Activated CD8-positive, alpha-beta T cell treated with anti-CD3 and anti-CD28 coated beads, Interleukin-2, amount 10 ng/mL, durations not matched to agents 7 days and 5 days (primary cell): ENCODE measurements at regions not wholly inside any gene's neighbourhood (a gene's known extent, or its start where the extent isn't known, plus 50 kb on each side); places are given as distances from the start of the nearest gene placed in this dataset.
"Not testable (repeated sequence)": the region's sequence is repeated elsewhere in the genome, so short reads cannot be mapped to it uniquely, and the experiment has no call there.

Experiments
- ATAC-seq: fragments of 150-1000 bp; cut with Tn5 transposase; one replicate; pipeline ENCODE4 v1.10.0; 2021; ENCODE audit warnings: moderate library complexity
- CTCF ChIA-PET: fragments of 350-600 bp; sonication (Branson Sonifier 250); formaldehyde crosslinking; loops from one replicate; lab custom pipeline; 2021; ENCODE audit warnings: antibody characterized with exemption; lab: Charles Lee
- POLR2A ChIA-PET: fragments of 350-600 bp; sonication (Branson Sonifier 250); formaldehyde crosslinking; loops from one replicate; lab custom pipeline; 2021; ENCODE audit warnings: antibody characterized with exemption; lab: Charles Lee
- DNase-seq: peaks from one replicate; pipeline ENCODE4 v3.0.0-alpha.2; 2020
- H3K27ac Mint-ChIP-seq: one replicate; pipeline ENCODE4 v1.8.0; 2021; ENCODE audit warnings: mild to moderate bottlenecking, mixed read lengths
- H3K27me3 Mint-ChIP-seq: one replicate; pipeline ENCODE4 v1.8.0; 2021; ENCODE audit warnings: low read depth, mixed read lengths
- H3K36me3 Mint-ChIP-seq: one replicate; pipeline ENCODE4 v1.8.0; 2021; ENCODE audit warnings: low read depth, mixed read lengths
- H3K4me1 Mint-ChIP-seq: one replicate; pipeline ENCODE4 v1.8.0; 2021; ENCODE audit warnings: low read depth, mixed read lengths
- H3K4me3 Mint-ChIP-seq: one replicate; pipeline ENCODE4 v1.8.0; 2021; ENCODE audit warnings: mild to moderate bottlenecking, mixed read lengths
- H3K9me3 Mint-ChIP-seq: one replicate; pipeline ENCODE4 v1.8.0; 2022; ENCODE audit warnings: mixed read lengths; ENCODE audit not compliant: insufficient read depth

DNA sequence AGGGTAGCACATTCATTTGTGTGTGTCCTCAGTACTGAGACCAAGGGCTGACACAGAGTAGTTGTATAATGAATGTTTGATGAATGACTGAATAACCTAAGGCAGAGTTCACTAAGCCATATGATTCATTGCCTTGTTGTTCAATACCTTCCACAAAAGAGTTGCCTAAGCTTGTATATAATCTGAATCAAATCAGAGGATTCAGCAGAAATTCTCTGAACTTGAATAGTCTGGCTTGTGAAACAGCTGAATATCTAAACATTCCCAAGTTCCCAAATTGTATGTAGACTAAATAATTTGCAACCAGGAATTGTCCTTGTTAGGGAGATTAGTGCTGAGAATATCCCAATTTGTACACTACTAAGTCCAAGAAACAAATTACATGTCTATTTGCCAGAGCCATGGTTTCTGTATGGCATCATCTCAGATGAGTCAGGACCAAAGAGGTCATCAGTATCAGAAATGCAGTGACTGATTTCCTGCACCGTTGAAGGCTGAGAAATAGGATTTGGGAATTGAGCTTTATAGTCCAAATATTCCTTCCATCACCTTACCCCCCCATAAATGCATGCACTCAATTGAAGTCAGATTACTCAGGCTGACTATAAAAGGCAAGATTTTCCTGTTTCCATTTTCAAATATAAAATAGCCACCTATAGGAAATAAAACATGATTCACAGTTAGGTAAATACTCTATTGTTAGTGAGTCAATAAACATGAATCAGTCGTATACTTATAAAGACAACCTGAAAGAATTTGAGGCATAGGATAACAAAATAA is 168.7 kb downstream of the PHLDA1 start:
- peaks cover 6% of the 10 kb centered on the region for H3K4me1 Mint-ChIP-seq
- H3K4me3 Mint-ChIP-seq, result no peak overlapping the region
- POLR2A ChIA-PET, result no interaction called here
- ATAC-seq, result no peak
- no peaks in the 10 kb centered on the region for H3K36me3 Mint-ChIP-seq
- H3K27ac Mint-ChIP-seq, result no peak overlapping the region
- CTCF ChIA-PET, result no interaction called here
- no peaks in the 10 kb centered on the region for H3K9me3 Mint-ChIP-seq
- no peaks in the 10 kb centered on the region for H3K27me3 Mint-ChIP-seq
- DNase-seq, result no peak

DNA sequence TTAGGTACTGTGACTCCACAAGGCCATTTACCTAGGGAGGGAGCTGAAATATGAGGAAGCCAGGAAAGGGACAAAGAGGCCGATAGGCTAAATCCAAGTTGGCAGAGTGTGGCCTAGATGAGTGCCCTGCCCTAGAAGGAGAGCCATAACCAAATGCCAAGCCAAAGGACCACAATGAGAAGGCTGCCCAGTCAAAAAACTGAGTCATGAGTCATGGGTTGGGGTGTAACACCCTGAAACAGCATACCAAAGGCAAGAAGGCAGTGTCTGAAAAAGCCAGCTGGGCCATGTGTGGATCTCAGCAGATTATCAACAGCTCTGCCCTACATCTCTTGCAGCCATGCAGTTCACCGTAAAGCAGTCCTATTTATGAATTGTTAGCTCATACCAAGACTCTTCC is 171.7 kb downstream of the PHLDA1 start:
- Mint-ChIP-seq H3K27me3 (peaks cover 2% of the 10 kb centered on the region), H3K36me3 (no peaks in the 10 kb centered on the region), H3K9me3 (no peaks in the 10 kb centered on the region), H3K4me3 (no peak overlapping the region), H3K27ac (no peak overlapping the region), H3K4me1 (no peaks in the 10 kb centered on the region)
- POLR2A ChIA-PET, result no interaction called here
- CTCF ChIA-PET, result interaction anchor here (0.8 kb wide), 1 partner anchor 178 kb away, joined by 3 read pairs; no protein-coding TSS in a partner anchor
- no peak for DNase-seq
- ATAC-seq, result no peak

DNA sequence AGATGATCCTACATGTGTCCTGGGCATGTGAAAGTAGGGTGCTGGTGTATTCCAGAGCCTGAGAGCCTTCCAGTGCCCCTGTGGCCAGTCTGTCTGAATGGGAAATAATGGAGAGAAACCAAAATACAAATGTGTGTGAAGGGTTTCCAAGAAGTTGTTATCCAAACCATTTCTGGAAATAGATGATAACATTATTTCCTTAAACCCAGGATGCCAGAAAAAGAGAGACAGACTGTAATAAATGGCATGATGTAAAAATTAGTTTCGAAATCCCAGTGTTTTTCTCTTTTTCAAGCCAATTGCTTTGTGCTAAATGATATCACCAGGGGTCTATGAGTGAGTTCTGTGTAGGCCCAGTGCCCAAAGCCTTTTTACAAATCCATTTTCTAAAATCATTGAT is 175.3 kb downstream of the PHLDA1 start:
- Mint-ChIP-seq H3K36me3 (no peaks in the 10 kb centered on the region), H3K4me1 (no peaks in the 10 kb centered on the region), H3K27me3 (peaks cover 28% of the 10 kb centered on the region), H3K27ac (no peak overlapping the region), H3K4me3 (no peak overlapping the region), H3K9me3 (no peaks in the 10 kb centered on the region)
- ChIA-PET POLR2A (no interaction called here), CTCF (no interaction called here)
- DNase-seq (no peak), ATAC-seq (no peak)

DNA sequence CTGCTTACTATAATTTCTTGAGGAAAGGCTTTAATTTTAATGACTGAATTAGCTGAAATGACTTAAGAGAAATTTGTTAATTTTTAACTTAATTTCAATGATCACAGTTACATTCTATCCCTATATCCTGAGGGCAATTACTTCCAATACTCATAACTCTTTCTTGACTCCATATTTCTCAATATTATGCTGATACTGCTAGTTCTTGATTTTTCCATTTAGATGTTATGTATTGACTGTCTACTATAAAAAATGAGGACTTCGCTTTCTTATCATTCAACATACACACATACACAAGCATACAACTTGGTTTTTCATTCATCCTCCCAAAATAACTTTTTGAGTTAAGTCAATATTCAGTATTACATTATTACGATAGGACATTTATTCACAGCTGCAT is 176.2 kb downstream of the PHLDA1 start:
- POLR2A ChIA-PET, result no interaction called here
- DNase-seq, result no peak
- no peak for ATAC-seq
- Mint-ChIP-seq H3K4me1 (no peaks in the 10 kb centered on the region), H3K4me3 (no peak overlapping the region), H3K27ac (no peak overlapping the region), H3K9me3 (no peaks in the 10 kb centered on the region), H3K36me3 (no peaks in the 10 kb centered on the region), H3K27me3 (peaks cover 33% of the 10 kb centered on the region)
- CTCF ChIA-PET, result no interaction called here

- POLR2A ChIA-PET, result no interaction called here
Measured at GRCh38 chr12:75854681-75855309, 176.8 kb downstream of the PHLDA1 start.

GRCh38 chr12:75854137-75854536 is 177.4 kb downstream of the PHLDA1 start:
- CTCF ChIA-PET, result interaction anchor here (1.0 to 1.2 kb wide), 3 partner anchors 37 to 183 kb away, joined by 3 to 5 read pairs (median 3); partner anchors contain the start of gene PHLDA1
- ATAC-seq, result not testable (repeated sequence)

More at GRCh38 chr12:75854681-75855309, 176.8 kb downstream of the PHLDA1 start:
- H3K27ac Mint-ChIP-seq, result no peak overlapping the region
- CTCF ChIA-PET, result interaction anchor here (1.0 kb wide), 1 partner anchor 38 kb away, joined by 3 read pairs; no protein-coding TSS in a partner anchor
- H3K9me3 Mint-ChIP-seq, result no peaks in the 10 kb centered on the region
- peaks cover 33% of the 10 kb centered on the region for H3K27me3 Mint-ChIP-seq
- H3K36me3 Mint-ChIP-seq, result no peaks in the 10 kb centered on the region
- no peak overlapping the region for H3K4me3 Mint-ChIP-seq
- ATAC-seq (no peak), DNase-seq (no peak)
- no peaks in the 10 kb centered on the region for H3K4me1 Mint-ChIP-seq

GRCh38 chr12:75853626-75854025 is 177.9 kb downstream of the PHLDA1 start:
- peaks cover 33% of the 10 kb centered on the region for H3K27me3 Mint-ChIP-seq
- POLR2A ChIA-PET, result interaction anchor here (0.6 kb wide), 1 partner anchor 888 kb away, joined by 4 read pairs; no protein-coding TSS in a partner anchor
- DNase-seq (no peak), ATAC-seq (no peak)
- H3K4me1 Mint-ChIP-seq, result no peaks in the 10 kb centered on the region
- no peak overlapping the region for H3K4me3 Mint-ChIP-seq
- H3K27ac Mint-ChIP-seq, result no peak overlapping the region
- no peaks in the 10 kb centered on the region for H3K36me3 Mint-ChIP-seq
- no peaks in the 10 kb centered on the region for H3K9me3 Mint-ChIP-seq
- CTCF ChIA-PET, result interaction anchor here (1.0 to 1.2 kb wide), 3 partner anchors 36 to 183 kb away, joined by 3 to 5 read pairs (median 3); partner anchors contain the start of gene PHLDA1

More at GRCh38 chr12:75854137-75854536, 177.4 kb downstream of the PHLDA1 start:
- H3K27ac Mint-ChIP-seq, DNase-seq, H3K36me3 Mint-ChIP-seq, H3K9me3 Mint-ChIP-seq, H3K4me1 Mint-ChIP-seq, H3K4me3 Mint-ChIP-seq: not testable (repeated sequence)
- peaks cover 33% of the 10 kb centered on the region for H3K27me3 Mint-ChIP-seq
- POLR2A ChIA-PET, result interaction anchor here (0.6 kb wide), 1 partner anchor 888 kb away, joined by 4 read pairs; no protein-coding TSS in a partner anchor

GRCh38 chr12:75852956-75853355 is 178.6 kb downstream of the PHLDA1 start:
- ATAC-seq, result no peak
- Mint-ChIP-seq H3K4me1 (no peaks in the 10 kb centered on the region), H3K4me3 (no peak overlapping the region), H3K27ac (no peak overlapping the region), H3K27me3 (peaks cover 33% of the 10 kb centered on the region), H3K36me3 (no peaks in the 10 kb centered on the region), H3K9me3 (no peaks in the 10 kb centered on the region)
- POLR2A ChIA-PET, result no interaction called here
- DNase-seq, result no peak
- CTCF ChIA-PET, result interaction anchor here (1.2 kb wide), 1 partner anchor 178 kb away, joined by 5 read pairs; the partner anchor contains the start of gene PHLDA1

GRCh38 chr12:75852143-75852542 is 179.4 kb downstream of the PHLDA1 start:
- no peaks in the 10 kb centered on the region for H3K36me3 Mint-ChIP-seq
- H3K9me3 Mint-ChIP-seq, result no peaks in the 10 kb centered on the region
- DNase-seq, result no peak
- no peak overlapping the region for H3K27ac Mint-ChIP-seq
- H3K4me3 Mint-ChIP-seq, result no peak overlapping the region
- H3K4me1 Mint-ChIP-seq, result no peaks in the 10 kb centered on the region
- no peak for ATAC-seq
- ChIA-PET CTCF (interaction anchor here (1.1 kb wide), 1 partner anchor 180 kb away, joined by 4 read pairs; the partner anchor contains the start of gene PHLDA1), POLR2A (no interaction called here)
- H3K27me3 Mint-ChIP-seq, result peaks cover 33% of the 10 kb centered on the region

DNA sequence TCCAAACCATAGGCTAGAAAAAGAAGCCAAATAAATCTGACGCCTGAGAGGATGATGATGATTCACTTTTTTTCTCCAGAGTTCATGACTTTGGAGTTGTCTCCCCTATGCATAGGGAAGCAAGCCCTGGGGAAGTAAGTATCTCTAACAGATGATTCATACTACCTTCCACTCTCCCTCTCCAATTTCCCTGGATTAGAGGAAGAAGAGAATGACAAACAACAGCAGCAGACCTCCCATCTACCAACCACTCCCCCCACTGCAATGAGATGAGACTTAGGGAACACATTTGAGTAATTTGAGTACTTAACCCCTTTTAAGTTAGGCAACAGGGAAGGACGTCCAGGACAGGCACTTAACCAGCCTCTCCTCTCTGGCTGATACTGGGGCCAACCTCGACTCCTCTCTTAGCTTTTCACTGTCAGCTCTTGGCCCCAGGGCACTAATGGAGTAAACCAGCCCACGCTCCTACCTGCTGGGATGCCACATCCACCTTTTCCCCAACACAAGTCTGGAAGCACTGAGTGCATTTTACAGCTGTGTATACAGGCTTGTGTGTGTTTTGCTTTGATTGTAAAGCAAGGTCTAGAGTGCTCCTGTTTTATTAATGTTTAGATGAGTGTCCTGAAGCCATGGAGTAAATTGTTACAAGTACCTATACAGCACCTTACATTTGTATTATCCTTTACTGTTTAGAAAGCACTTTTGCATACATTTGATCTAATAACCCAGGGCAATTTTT is 180.7 kb downstream of the PHLDA1 start:
- CTCF ChIA-PET, result no interaction called here
- H3K9me3 Mint-ChIP-seq, result no peaks in the 10 kb centered on the region
- no peaks in the 10 kb centered on the region for H3K36me3 Mint-ChIP-seq

DNA sequence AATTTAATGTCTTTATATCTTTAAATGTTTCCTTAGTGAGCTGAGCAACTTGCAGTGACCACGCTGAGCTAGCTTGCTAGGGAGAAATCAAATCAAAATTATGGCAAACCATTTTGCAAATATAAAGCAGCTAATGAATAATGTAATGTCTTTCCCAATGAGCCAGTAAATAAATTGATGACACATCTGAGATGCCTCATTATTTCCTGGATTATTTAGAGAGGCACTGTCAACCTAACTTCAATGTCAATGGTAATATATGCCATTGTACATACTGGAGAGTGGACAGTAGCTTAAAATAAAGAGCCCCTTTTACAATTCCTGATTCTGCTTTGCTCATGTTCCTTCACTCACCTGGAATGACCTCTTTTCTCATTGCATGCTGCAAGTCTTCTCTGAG is 182.6 kb downstream of the PHLDA1 start:
- no peak for ATAC-seq
- ChIA-PET POLR2A (no interaction called here), CTCF (interaction anchor here (0.8 to 1.7 kb wide), 4 partner anchors 19 to 322 kb away, joined by 3 to 5 read pairs (median 3); partner anchors contain the start of gene PHLDA1)
- Mint-ChIP-seq H3K4me1 (no peaks in the 10 kb centered on the region), H3K36me3 (no peaks in the 10 kb centered on the region), H3K27me3 (peaks cover 34% of the 10 kb centered on the region), H3K9me3 (no peaks in the 10 kb centered on the region), H3K4me3 (no peak overlapping the region), H3K27ac (no peak overlapping the region)
- DNase-seq, result no peak

More for the DNA sequence above, 180.7 kb downstream of the PHLDA1 start:
- peaks cover 35% of the 10 kb centered on the region for H3K27me3 Mint-ChIP-seq
- ATAC-seq (no peak), DNase-seq (no peak)
- H3K27ac Mint-ChIP-seq, result no peak overlapping the region
- H3K4me3 Mint-ChIP-seq, result no peak overlapping the region
- POLR2A ChIA-PET, result no interaction called here
- H3K4me1 Mint-ChIP-seq, result no peaks in the 10 kb centered on the region
